Neuronal stem cell (in vitro differentiated cells): ENCODE measurements at regions not wholly inside any gene's neighbourhood (a gene's known extent, or its start where the extent isn't known, plus 50 kb on each side); places are given as distances from the start of the nearest gene placed in this dataset.
A peak's percentile ranks its signal among the peaks of the same experiment; 100 is the strongest.

ENCODE experiments used
- DNase-seq: peaks from one replicate; pipeline ENCODE4 v3.0.0-alpha.2; 2013; ENCODE audit warnings: low spot score
- H2AFZ ChIP-seq: one replicate; pipeline ENCODE4 v1.6.1; 2013; ENCODE audit warnings: mild to moderate bottlenecking, low read length, inconsistent platforms
- H2AK5ac ChIP-seq: 2 replicates; pipeline ENCODE4 v1.6.1; 2013; ENCODE audit warnings: low read depth, mild to moderate bottlenecking, inconsistent platforms, low read length, moderate library complexity, mixed read lengths
- H2BK120ac ChIP-seq: 2 replicates; pipeline ENCODE4 v1.6.1; 2013; ENCODE audit warnings: low read depth, mild to moderate bottlenecking, inconsistent platforms, low read length, moderate library complexity, mixed read lengths
- H2BK12ac ChIP-seq: one replicate; pipeline ENCODE4 v1.6.1; 2013; ENCODE audit warnings: low read length, inconsistent platforms
- H2BK15ac ChIP-seq: 2 replicates; pipeline ENCODE4 v1.6.1; 2013; ENCODE audit warnings: mild to moderate bottlenecking, low read length, inconsistent platforms, mixed read lengths
- H2BK5ac ChIP-seq: one replicate; pipeline ENCODE4 v1.6.1; 2013; ENCODE audit warnings: inconsistent platforms, mild to moderate bottlenecking, low read length, moderate library complexity
- H3K14ac ChIP-seq: one replicate; pipeline ENCODE4 v1.6.1; 2013; ENCODE audit warnings: low read length, inconsistent platforms
- H3K18ac ChIP-seq: 2 replicates; pipeline ENCODE4 v1.6.1; 2013; ENCODE audit warnings: low read length, inconsistent platforms
- H3K23ac ChIP-seq: 2 replicates; pipeline ENCODE4 v1.6.1; 2013; ENCODE audit warnings: low read depth, mild to moderate bottlenecking, mixed read lengths, low read length, inconsistent platforms; ENCODE audit not compliant: poor library complexity
- H3K27ac ChIP-seq: replicated peaks from 3 replicates; pipeline ENCODE4 v1.5.1; 2013; ENCODE audit warnings: low read length, inconsistent platforms
- H3K27me3 ChIP-seq, 3 experiments: 2 replicates each; pipeline ENCODE4 v1.6.1; 2013; ENCODE audit warnings: low read length in 3 of 3, mild to moderate bottlenecking in 2 of 3, inconsistent platforms in 1 of 3, low read depth in 1 of 3, mixed read lengths in 1 of 3, moderate library complexity in 1 of 3; ENCODE audit not compliant: control insufficient read depth in 3 of 3, insufficient read depth in 3 of 3
- H3K36me3 ChIP-seq, 2 donors: replicated peaks in 1 of 2; 2 replicates each; pipeline ENCODE4 v1.6.1; 2013; ENCODE audit warnings: low read length in 2 of 2; ENCODE audit not compliant: control insufficient read depth in 2 of 2, insufficient read depth in 2 of 2
- H3K4ac ChIP-seq: 2 replicates; pipeline ENCODE4 v1.6.1; 2013; ENCODE audit warnings: inconsistent platforms, mild to moderate bottlenecking, low read length, moderate library complexity
- H3K4me1 ChIP-seq, 2 donors: 1 replicate in 1 of 2; 2 replicates in 1 of 2; pipeline ENCODE4 v1.6.1; 2013; ENCODE audit warnings: low read length in 2 of 2, low read depth in 1 of 2; ENCODE audit not compliant: control insufficient read depth in 2 of 2, insufficient read depth in 1 of 2
- H3K4me2 ChIP-seq: one replicate; pipeline ENCODE4 v1.6.1; 2013; ENCODE audit warnings: mild to moderate bottlenecking, low read length, inconsistent platforms; ENCODE audit not compliant: insufficient read depth, poor library complexity, severe bottlenecking
- H3K4me3 ChIP-seq, 2 donors: 2 replicates each; pipeline ENCODE4 v1.5.1; 2013; ENCODE audit warnings: low read length in 2 of 2, mild to moderate bottlenecking in 2 of 2, inconsistent platforms in 1 of 2, moderate library complexity in 1 of 2
- H3K79me1 ChIP-seq: one replicate; pipeline ENCODE4 v1.6.1; 2013; ENCODE audit warnings: low read depth, mild to moderate bottlenecking, inconsistent platforms, low read length, moderate library complexity
- H3K9ac ChIP-seq: one replicate; pipeline ENCODE4 v1.6.1; 2013; ENCODE audit warnings: mild to moderate bottlenecking, low read depth, low read length, inconsistent platforms; ENCODE audit not compliant: poor library complexity
- H3K9me3 ChIP-seq, 2 donors: replicated peaks in 1 of 2; 2 replicates each; pipeline versions ENCODE3 to v1.6.1; 2013; ENCODE audit warnings: low read length in 2 of 2, mild to moderate bottlenecking in 2 of 2, inconsistent platforms in 1 of 2, low read depth in 1 of 2, mixed read lengths in 1 of 2, moderate library complexity in 1 of 2; ENCODE audit not compliant: control insufficient read depth in 2 of 2, insufficient read depth in 1 of 2
- H4K8ac ChIP-seq: one replicate; pipeline ENCODE4 v1.6.1; 2013; ENCODE audit warnings: low read depth, mild to moderate bottlenecking, inconsistent platforms, low read length, moderate library complexity
- H4K91ac ChIP-seq: one replicate; pipeline ENCODE4 v1.6.1; 2013; ENCODE audit warnings: low read length, low read depth, mild to moderate bottlenecking, inconsistent platforms; ENCODE audit not compliant: poor library complexity
- WGBS, 2 donors: extraction: QIAGEN DNeasy Blood & Tissue Kit; methylation state at CpG; one replicate each; pipeline ENCODE4 v1.1.7; 2013; ENCODE audit warnings: missing lambda C conversion rate in 2 of 2, mixed read lengths in 1 of 2; ENCODE audit not compliant: insufficient read length in 2 of 2, insufficient replicate concordance in 1 of 2; ENCODE audit errors: extremely low coverage in 2 of 2; 5-methylcytosine and 5-hydroxymethylcytosine counted together

GRCh38 chr2:129752686-129753085 is 226.8 kb upstream of the RAB6C start:
- Histone ChIP-seq H3K27ac (no peak overlapping the region), H3K4me1 (peaks cover 0 to 1% of the 10 kb centered on the region in 2 donors), H3K18ac (peak overlapping the region; percentile 20), H2BK15ac (no peak overlapping the region), H3K27me3 (peaks cover 0 to 5% (median 0%) of the 10 kb centered on the region in 3 experiments), H3K9me3 (no peaks in the 10 kb centered on the region), H3K23ac (no peak overlapping the region), H3K14ac (no peak overlapping the region), H2AFZ (no peak overlapping the region), H2BK120ac (no peak overlapping the region), H2BK5ac (no peak overlapping the region), H4K91ac (no peak overlapping the region), H3K36me3 (no peaks in the 10 kb centered on the region), H3K4me2 (no peak overlapping the region), H2BK12ac (no peak overlapping the region), H3K79me1 (no peaks in the 10 kb centered on the region), H4K8ac (no peak overlapping the region), H2AK5ac (no peak overlapping the region), H3K9ac (no peak overlapping the region), H3K4ac (no peak overlapping the region), H3K4me3 (no peak overlapping the region)
- DNase-seq: no peak
- no CpG with 5 or more reads among the region's 10 CpGs for WGBS, 2 donors

GRCh38 chr2:129753261-129753660 is 226.2 kb upstream of the RAB6C start:
- Histone ChIP-seq H3K4me2 (no peak overlapping the region), H3K4ac (no peak overlapping the region), H2BK15ac (no peak overlapping the region), H3K27me3 (peaks cover 0 to 5% (median 0%) of the 10 kb centered on the region in 3 experiments), H2AK5ac (no peak overlapping the region), H3K14ac (no peak overlapping the region), H3K23ac (no peak overlapping the region), H3K9me3 (no peaks in the 10 kb centered on the region), H3K18ac (no peak overlapping the region), H2BK120ac (no peak overlapping the region), H3K27ac (no peak overlapping the region), H3K4me3 (no peak overlapping the region), H2BK12ac (no peak overlapping the region), H4K91ac (no peak overlapping the region), H2AFZ (no peak overlapping the region), H3K9ac (no peak overlapping the region), H3K79me1 (no peaks in the 10 kb centered on the region), H4K8ac (no peak overlapping the region), H3K36me3 (no peaks in the 10 kb centered on the region), H2BK5ac (no peak overlapping the region), H3K4me1 (peaks cover 0 to 6% of the 10 kb centered on the region in 2 donors)
- WGBS, 2 donors: no CpG with 5 or more reads among the region's 8 CpGs
- no peak for DNase-seq

GRCh38 chr2:129754421-129754820 is 225.0 kb upstream of the RAB6C start:
- no peak overlapping the region for H2AFZ ChIP-seq
- H3K14ac ChIP-seq: no peak overlapping the region
- H3K27ac ChIP-seq: no peak overlapping the region
- H3K18ac ChIP-seq: no peak overlapping the region
- H3K4ac ChIP-seq: no peak overlapping the region
- WGBS, 2 donors: no CpG with 5 or more reads among the region's 14 CpGs
- no peak overlapping the region for H4K91ac ChIP-seq
- no peak overlapping the region for H3K4me2 ChIP-seq
- H2BK5ac ChIP-seq: no peak overlapping the region
- H2BK15ac ChIP-seq: no peak overlapping the region
- H3K27me3 ChIP-seq: peaks cover 0 to 5% (median 0%) of the 10 kb centered on the region in 3 experiments
- no peak overlapping the region for H2BK120ac ChIP-seq
- H3K23ac ChIP-seq: no peak overlapping the region
- H3K4me1 ChIP-seq: peaks cover 0 to 7% of the 10 kb centered on the region in 2 donors
- no peaks in the 10 kb centered on the region for H3K79me1 ChIP-seq
- H3K9ac ChIP-seq: no peak overlapping the region
- H3K4me3 ChIP-seq: no peak overlapping the region
- peaks cover 0 to 1% of the 10 kb centered on the region in 2 donors for H3K9me3 ChIP-seq
- no peak overlapping the region for H2AK5ac ChIP-seq
- no peak overlapping the region for H2BK12ac ChIP-seq
- no peaks in the 10 kb centered on the region for H3K36me3 ChIP-seq
- DNase-seq: no peak
- H4K8ac ChIP-seq: no peak overlapping the region

GRCh38 chr2:129754831-129755230 is 224.6 kb upstream of the RAB6C start:
- Histone ChIP-seq H3K4ac (no peak overlapping the region), H3K9me3 (peaks cover 0 to 5% of the 10 kb centered on the region in 2 donors), H2BK120ac (no peak overlapping the region), H3K4me2 (no peak overlapping the region), H3K27me3 (peaks cover 0 to 5% (median 0%) of the 10 kb centered on the region in 3 experiments), H3K4me1 (peaks cover 0 to 7% of the 10 kb centered on the region in 2 donors), H3K27ac (no peak overlapping the region), H2AK5ac (no peak overlapping the region), H4K8ac (no peak overlapping the region), H2AFZ (no peak overlapping the region), H2BK15ac (no peak overlapping the region), H3K18ac (peak overlapping the region; percentile 29), H3K9ac (no peak overlapping the region), H3K36me3 (peaks cover 0 to under 1% of the 10 kb centered on the region in 2 donors), H3K23ac (peak overlapping the region; percentile 34), H3K79me1 (peaks cover under 1% of the 10 kb centered on the region), H2BK12ac (no peak overlapping the region), H3K14ac (no peak overlapping the region), H4K91ac (no peak overlapping the region), H2BK5ac (no peak overlapping the region), H3K4me3 (no peak overlapping the region)
- DNase-seq: no peak
- WGBS, 2 donors: no CpG with 5 or more reads among the region's 6 CpGs
